ENCODE measurements at regions not wholly inside any gene's neighbourhood (a gene's known extent, or its start where the extent isn't known, plus 50 kb on each side); places are given as distances from the start of the nearest gene placed in this dataset.

DNA sequence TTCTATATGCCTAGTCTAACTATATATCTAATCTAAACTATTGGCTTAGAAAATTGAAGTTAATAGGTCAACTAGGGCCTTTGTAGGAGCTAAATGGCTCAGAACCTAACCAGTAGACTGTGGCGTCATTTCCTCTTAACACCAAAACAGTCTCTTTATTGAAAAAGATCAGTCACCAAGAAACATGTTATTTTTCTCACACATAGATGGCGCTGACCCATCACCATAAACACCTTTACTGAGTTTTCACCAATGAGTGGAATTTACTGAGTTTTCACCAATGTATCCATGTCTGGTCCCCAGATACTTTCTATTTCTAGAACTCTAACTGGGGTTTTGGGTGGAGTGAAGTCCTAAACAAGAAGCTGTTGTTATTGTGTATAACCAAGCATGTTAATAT, 636.0 kb downstream of the BCKDHB start:
- TF ChIP-seq, protein P1, sequence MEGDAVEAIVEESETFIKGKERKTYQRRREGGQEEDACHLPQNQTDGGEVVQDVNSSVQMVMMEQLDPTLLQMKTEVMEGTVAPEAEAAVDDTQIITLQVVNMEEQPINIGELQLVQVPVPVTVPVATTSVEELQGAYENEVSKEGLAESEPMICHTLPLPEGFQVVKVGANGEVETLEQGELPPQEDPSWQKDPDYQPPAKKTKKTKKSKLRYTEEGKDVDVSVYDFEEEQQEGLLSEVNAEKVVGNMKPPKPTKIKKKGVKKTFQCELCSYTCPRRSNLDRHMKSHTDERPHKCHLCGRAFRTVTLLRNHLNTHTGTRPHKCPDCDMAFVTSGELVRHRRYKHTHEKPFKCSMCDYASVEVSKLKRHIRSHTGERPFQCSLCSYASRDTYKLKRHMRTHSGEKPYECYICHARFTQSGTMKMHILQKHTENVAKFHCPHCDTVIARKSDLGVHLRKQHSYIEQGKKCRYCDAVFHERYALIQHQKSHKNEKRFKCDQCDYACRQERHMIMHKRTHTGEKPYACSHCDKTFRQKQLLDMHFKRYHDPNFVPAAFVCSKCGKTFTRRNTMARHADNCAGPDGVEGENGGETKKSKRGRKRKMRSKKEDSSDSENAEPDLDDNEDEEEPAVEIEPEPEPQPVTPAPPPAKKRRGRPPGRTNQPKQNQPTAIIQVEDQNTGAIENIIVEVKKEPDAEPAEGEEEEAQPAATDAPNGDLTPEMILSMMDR (IDR thresholded peaks at IDR 0.05), result peak; percentile 37 to 51 (median 42)
- TF ChIP-seq POLR2A (IDR thresholded peaks at IDR 0.05), result no peak
